ENCODE measurements at regions not wholly inside any gene's neighbourhood (a gene's known extent, or its start where the extent isn't known, plus 50 kb on each side); places are given as distances from the start of the nearest gene placed in this dataset.
"Not testable (repeated sequence)": the region's sequence is repeated elsewhere in the genome, so short reads cannot be mapped to it uniquely, and the experiment has no call there.

DNA sequence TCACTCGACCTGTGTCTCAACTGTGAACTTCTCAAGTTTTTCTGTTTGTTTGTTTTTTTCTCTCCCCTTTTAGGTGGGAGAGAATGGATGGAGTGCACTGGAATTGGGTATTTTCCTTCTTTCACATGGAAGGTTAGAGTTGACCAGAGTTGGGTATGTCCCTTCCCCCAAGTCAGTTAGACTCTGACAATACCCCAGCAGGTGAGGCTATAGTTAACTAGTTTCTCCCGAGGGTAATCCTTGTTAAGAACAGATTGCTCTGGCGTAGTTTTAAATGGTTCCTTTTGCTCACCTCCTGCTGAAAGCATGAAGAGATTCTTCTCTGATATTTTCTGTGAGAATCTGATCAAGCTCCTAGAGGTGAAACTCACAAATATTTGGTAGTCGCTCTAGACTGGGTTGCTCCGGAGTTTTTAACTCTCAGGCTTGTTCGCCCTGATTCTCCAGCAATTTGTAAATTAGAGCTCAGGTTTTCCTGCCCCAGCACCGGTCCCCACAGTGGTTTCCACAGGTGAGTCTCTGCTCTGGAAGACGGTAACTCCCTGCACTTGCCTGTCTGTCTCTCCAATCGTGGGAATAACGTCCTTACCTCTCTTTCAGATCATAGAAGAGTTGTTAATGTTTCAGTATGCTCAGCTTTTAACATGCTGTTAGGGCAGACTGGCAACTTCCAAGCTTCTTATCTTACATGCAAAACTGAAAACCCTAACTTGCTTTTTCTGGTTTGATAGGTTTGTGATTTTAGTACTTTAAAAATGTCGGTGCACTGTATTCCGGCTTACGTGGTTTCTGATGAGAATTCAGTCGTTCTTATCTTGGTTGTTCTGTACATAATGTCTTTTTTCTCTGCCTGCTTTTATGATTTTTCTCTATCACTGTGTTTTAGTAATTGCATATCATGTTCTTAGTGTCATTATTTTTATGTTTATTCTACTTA, 111.2 kb upstream of the HIVEP1 start:
- no peak for DNase-seq (ENCODE audit: low spot score)
- intact Hi-C loops (cut with DNase I), result no loop called here
- ATAC-seq, result no peak

- intact Hi-C loops (cut with DNase I), result no loop called here
- no peak for ATAC-seq
Measured at GRCh38 chr6:11899645-11900044, 112.5 kb upstream of the HIVEP1 start.

DNA sequence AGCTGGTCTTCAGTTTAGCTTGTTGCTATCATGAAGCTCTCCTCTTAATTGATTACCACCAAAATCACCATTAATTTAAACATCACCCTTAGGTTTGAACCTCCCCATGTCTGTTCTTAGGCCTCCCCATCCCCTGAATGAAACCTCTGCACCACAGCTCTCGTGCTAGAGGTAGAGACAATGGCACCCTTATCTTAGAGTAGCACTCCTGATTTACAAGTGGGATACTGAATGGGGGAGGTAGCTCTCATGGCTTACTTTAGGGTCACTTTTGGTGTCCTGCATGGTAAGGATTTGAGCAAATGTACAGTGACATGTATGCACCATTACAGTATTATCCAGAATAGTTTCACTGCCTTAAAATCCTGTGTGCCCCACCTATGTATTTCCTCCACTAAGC, 115.6 kb upstream of the ADTRP start:
- no peak for DNase-seq (ENCODE audit: low spot score)
- ATAC-seq, result no peak
- intact Hi-C loops (cut with DNase I), result no loop called here

More at GRCh38 chr6:11899645-11900044, 112.5 kb upstream of the HIVEP1 start:
- no peak for DNase-seq (ENCODE audit: low spot score)

DNA sequence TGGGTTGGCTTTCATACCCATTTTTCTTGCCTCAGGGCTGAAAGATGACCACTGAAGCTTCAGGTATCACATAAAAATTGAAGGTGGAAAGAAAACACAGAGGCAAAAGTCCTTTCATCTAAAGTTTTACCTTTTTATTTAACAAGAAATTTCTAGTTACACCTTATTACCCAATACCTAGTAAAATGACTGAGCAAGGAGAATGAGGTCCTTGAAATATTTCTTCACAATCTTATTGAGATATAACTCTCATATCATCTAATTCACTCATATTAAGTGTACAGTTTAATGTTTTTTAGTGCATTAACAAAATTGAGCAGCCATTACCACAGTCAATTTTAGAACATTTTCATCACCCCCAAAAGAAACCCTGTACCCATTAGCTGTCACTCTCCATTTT, 112.9 kb upstream of the ADTRP start:
- DNase-seq (ENCODE audit: low spot score) (no peak), ATAC-seq (no peak)
- intact Hi-C loops (cut with DNase I), result no loop called here

- ATAC-seq, result no peak
- intact Hi-C loops (cut with DNase I), result no loop called here
Measured at GRCh38 chr6:11890849-11891248, 112.2 kb upstream of the ADTRP start.

DNA sequence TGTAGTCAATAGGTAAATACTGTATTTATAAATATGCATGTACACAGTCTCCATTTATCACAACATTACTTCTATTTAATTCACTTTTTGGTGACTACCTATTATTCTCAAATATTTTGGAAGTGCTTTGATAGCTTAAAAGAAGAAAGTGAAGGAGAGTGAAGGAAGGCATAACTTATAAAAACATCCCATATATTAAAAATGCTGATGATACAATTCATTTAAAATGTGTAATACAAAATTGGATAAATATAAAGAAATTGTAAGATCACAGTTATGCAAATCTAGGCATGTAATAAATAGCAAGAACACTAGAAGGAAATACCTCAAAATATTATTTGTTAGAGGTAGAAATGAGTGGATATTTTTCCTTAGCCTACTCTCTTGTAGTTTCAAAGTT, 111.6 kb upstream of the ADTRP start:
- no peak for DNase-seq (ENCODE audit: low spot score)
- intact Hi-C loops (cut with DNase I), result no loop called here
- ATAC-seq, result no peak

More at GRCh38 chr6:11890849-11891248, 112.2 kb upstream of the ADTRP start:
- no peak for DNase-seq (ENCODE audit: low spot score)

DNA sequence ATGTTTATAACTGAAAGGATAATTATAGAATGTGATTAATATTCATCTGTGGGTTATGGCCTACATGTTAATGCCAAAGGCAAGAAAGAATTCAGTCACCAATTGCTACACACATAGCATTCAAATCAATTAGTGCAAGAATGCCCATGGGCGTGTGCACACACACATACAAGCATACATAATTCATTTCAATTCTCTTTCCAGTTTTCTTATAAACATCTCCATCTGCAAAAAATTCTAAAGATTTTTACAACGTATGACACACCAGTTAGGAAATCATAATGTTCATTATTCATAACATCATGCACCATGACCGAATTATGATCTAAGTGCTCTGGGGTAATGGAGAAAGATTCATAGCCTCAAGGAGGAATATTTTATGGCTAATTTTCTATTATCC, 111.0 kb upstream of the ADTRP start:
- no peak for ATAC-seq
- intact Hi-C loops (cut with DNase I), result no loop called here

DNA sequence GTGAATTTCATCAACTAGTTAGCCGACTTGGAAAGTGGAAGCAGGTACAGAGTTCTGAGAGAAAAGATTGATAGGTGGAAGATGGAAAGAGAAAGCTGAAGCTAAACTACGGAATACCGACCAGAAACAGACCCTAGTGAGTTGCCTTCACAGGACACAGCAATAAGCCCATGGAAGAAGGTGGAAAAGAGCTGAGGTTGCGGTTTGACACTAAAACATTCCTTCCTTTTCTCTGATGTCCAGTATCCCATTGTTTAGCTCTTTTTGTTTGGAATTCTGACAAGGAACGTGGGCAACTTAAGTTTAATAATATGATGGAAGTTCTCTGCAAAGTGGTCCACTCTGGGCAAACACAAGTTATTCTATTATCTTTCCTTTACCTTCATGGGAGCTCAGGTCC, 110.1 kb upstream of the ADTRP start:
- ATAC-seq (no peak), DNase-seq (ENCODE audit: low spot score) (no peak)
- intact Hi-C loops (cut with DNase I), result no loop called here

More for the DNA sequence above, 111.0 kb upstream of the ADTRP start:
- DNase-seq (ENCODE audit: low spot score), result no peak

GRCh38 chr6:11885159-11885558, 106.6 kb upstream of the ADTRP start:
- no peak for DNase-seq (ENCODE audit: low spot score)
- intact Hi-C loops (cut with DNase I), result no loop called here
- no peak for ATAC-seq

DNA sequence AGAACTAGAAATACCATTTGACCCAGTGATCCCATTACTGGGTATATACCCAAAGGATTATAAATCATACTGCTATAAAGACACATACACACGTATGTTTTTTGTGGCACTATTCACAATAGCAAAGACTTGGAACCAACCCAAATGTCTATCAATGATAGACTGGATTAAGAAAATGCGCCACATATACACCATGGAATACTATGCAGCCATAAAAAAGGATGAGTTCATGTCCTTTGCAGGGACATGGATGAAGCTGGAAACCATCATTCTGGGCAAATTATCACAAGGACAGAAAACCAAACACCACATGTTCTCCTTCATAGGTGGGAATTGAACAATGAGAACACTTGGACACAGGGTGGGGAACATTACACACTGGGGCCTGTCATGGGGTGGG, 104.9 kb upstream of the ADTRP start:
- DNase-seq (ENCODE audit: low spot score); intact Hi-C loops (cut with DNase I); ATAC-seq: not testable (repeated sequence)

DNA sequence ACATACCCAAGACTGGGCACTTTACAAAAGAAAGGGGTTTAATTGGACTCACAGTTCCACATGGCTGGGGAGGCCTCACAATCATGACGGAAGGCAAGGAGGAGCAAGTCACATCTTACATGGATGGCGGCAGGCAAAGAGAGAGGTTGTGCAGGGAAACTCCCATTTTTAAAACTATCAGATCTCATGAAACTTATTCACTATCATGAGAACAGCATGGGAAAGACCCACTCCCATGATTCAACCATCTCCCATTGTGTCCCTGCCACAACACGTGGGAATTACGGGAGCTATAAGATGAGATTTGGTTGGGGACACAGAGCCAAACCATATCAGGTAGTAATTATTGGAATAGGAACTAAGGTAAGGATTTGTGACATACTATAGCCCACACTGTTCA, 101.6 kb upstream of the ADTRP start:
- ATAC-seq; intact Hi-C loops (cut with DNase I); DNase-seq (ENCODE audit: low spot score): not testable (repeated sequence)

- intact Hi-C loops (cut with DNase I), result no loop called here
- DNase-seq (ENCODE audit: low spot score) (no peak), ATAC-seq (no peak)
Measured at GRCh38 chr6:11878735-11879134, 100.1 kb upstream of the ADTRP start.

DNA sequence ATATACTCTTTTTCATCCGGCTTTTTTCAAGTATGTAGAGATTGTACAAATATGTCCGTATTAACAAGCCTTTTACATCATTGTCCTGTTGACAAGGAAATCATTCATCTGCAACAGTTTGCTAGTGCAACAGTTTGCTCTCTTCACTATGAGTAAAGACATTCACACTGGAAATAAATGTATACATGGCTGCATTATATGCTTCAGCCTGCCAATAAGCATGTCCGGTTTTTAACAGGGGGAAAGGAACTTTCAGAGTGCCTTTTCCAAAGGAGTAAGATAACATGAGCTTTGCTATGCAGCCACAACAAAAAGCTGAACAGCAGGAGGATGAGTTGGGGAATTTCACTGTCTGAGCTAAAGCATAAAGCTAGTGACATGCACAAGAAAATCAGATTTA, 99.4 kb upstream of the ADTRP start:
- intact Hi-C loops (cut with DNase I), result no loop called here
- no peak for DNase-seq (ENCODE audit: low spot score)
- ATAC-seq, result no peak

DNA sequence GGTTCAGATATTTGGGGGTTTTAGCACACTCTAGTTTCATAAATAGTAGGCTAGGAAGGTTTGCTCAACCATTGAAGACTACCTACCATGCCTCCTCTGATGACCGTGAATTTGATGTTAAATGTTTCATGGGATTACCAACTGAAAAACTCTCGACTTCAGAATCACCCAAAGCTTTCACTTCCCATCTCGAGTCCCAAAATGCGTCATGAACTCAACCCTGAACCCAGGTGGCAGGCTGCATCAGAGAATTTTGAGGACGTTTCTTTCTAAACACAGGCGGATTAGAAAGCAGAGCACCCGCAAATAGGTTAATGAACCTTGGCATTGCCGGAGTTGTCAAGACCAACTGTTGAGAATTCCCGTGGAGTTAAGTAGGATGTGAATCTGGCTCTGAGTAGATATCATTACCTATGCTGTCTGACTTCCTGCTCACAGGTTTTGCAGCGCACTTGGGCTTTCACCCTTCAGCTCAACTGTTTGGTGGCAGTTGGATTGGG, 98.4 kb upstream of the ADTRP start:
- no peak for ATAC-seq
- intact Hi-C loops (cut with DNase I), result no loop called here
- no peak for DNase-seq (ENCODE audit: low spot score)

DNA sequence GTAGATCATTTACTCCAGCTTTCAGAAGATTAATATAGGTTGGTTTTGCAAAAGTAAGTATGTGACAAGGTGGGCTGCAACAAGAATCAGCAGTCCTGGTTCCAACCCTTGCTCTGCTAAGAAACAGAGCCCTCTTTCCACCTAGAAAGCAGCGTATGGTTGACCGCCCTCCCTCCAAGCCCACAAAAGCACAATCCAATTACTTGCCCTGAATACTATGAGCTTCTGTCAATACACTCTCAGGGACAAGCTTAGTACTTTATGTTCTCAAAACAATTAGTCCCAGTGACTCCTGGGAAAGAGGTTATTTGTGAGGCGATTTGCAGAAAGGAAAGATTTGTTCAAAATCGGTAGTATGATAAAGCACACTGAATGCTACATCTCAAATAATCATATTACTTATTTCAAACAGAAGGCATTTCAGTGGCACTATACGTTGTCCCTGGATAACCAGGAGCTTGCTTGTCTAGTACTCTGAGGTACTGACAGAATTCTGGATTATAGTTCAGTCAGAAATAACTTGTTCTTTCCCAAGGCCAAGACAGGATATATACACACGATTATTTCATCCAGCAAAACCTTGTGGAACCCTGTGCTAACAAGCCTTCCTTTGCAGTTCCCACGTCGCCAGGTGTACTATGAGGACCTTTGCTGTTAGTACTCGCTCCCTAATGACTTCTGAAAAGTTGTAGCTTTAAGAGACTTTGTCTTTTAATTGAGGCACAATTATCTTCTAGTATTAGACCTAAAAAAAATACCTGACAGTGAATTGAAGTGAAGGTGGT, 96.9 kb upstream of the ADTRP start:
- ATAC-seq (no peak), DNase-seq (ENCODE audit: low spot score) (no peak)
- intact Hi-C loops (cut with DNase I), result no loop called here

- DNase-seq (ENCODE audit: low spot score) (no peak), ATAC-seq (peak; percentile 30)
- intact Hi-C loops (cut with DNase I), result no loop called here
Measured at GRCh38 chr6:11869672-11870340, 91.2 kb upstream of the ADTRP start.

GRCh38 chr6:11868392-11868791, 89.8 kb upstream of the ADTRP start:
- ATAC-seq (no peak), DNase-seq (ENCODE audit: low spot score) (no peak)
- intact Hi-C loops (cut with DNase I), result no loop called here

DNA sequence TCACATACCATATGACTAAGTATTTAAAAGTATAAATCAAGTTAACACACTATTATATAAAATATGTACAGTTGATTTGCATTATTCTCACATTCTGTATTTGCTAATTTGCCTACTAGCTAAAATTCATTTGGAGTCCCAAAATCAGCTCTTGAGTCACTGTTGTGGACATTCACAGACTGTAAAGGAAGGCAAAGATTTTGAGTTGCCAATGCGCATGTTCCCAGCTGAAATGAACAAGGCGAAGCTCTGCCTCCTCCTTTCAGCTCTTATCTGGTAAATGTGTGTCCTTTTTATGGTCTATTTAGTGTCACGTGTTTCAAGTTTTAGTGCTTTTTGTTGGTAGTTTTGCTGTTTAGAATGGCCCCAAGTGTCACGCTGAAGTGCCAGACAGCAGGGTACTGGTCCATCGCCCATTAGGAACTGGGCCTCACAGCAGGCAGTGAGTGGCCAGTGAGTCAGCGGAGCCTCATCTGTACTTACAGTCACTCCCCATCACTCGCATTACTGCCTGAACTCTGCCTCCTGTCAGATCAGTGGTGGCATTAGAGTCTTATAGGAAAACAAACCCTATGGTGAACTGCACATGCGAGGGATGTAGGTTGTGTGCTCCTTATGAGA, 87.2 kb upstream of the ADTRP start:
- ATAC-seq (no peak), DNase-seq (ENCODE audit: low spot score) (no peak)
- intact Hi-C loops (cut with DNase I), result no loop called here

GRCh38 chr6:11858439-11858838, 79.8 kb upstream of the ADTRP start:
- DNase-seq (ENCODE audit: low spot score), result no peak
- ATAC-seq, result no peak

More at GRCh38 chr6:11858439-11858838, 79.8 kb upstream of the ADTRP start:
- intact Hi-C loops (cut with DNase I), result no loop called here
